CD4-positive, alpha-beta T cell (primary cell): ENCODE measurements at regions not wholly inside any gene's neighbourhood (a gene's known extent, or its start where the extent isn't known, plus 50 kb on each side); places are given as distances from the start of the nearest gene placed in this dataset.

ENCODE experiments used
- ATAC-seq: fragments of 200-7000 bp; cut with Tn5 transposase; one replicate; pipeline ENCODE4 v1.10.0; 2022; ENCODE audit warnings: mild to moderate bottlenecking; ENCODE audit not compliant: poor library complexity
- CTCF ChIA-PET: fragments of 350-600 bp; sonication (Branson Sonifier 250); formaldehyde crosslinking; loops from one replicate; lab custom pipeline; 2021; ENCODE audit warnings: antibody characterized with exemption, inconsistent platforms; lab: Charles Lee
- POLR2A ChIA-PET: fragments of 350-600 bp; sonication (Branson Sonifier 250); formaldehyde crosslinking; loops from one replicate; lab custom pipeline; 2021; ENCODE audit warnings: antibody characterized with exemption, inconsistent platforms; lab: Charles Lee
- DNase-seq, 14 experiments: peaks; one replicate each; pipeline ENCODE4 v3.0.0-alpha.2; 2013 to 2020; ENCODE audit warnings: mixed read lengths in 2 of 14
- H3K27ac ChIP-seq, 2 donors: one replicate each; pipeline versions ENCODE4 v1.5.1 to v1.7.0; 2013; ENCODE audit warnings: low read length in 2 of 2, low read depth in 1 of 2, mild to moderate bottlenecking in 1 of 2
- H3K27me3 ChIP-seq, 2 experiments: 1 replicate in 1 of 2; 2 replicates in 1 of 2; pipeline versions ENCODE4 v1.6.1 to v1.7.0; 2013; ENCODE audit warnings: low read length in 2 of 2, control low read depth in 1 of 2, mild to moderate bottlenecking in 1 of 2, moderate library complexity in 1 of 2; ENCODE audit not compliant: insufficient read depth in 2 of 2, control insufficient read depth in 1 of 2
- H3K36me3 ChIP-seq: one replicate; pipeline ENCODE4 v1.6.1; 2013; ENCODE audit warnings: low read length, control low read depth; ENCODE audit not compliant: insufficient read depth
- H3K4me1 ChIP-seq: one replicate; pipeline ENCODE4 v1.6.1; 2013; ENCODE audit warnings: low read length, control low read depth; ENCODE audit not compliant: insufficient read depth
- H3K4me3 ChIP-seq: one replicate; pipeline ENCODE4 v1.5.1; 2013; ENCODE audit warnings: mild to moderate bottlenecking, low read length, moderate library complexity
- H3K9me3 ChIP-seq, 2 experiments: 1 replicate in 1 of 2; 2 replicates in 1 of 2; pipeline versions ENCODE4 v1.6.1 to v1.7.0; 2013; ENCODE audit warnings: low read length in 2 of 2, mild to moderate bottlenecking in 2 of 2, control low read depth in 1 of 2, moderate library complexity in 1 of 2; ENCODE audit not compliant: control insufficient read depth in 1 of 2, insufficient read depth in 1 of 2
- H3K27ac Mint-ChIP-seq: one replicate; pipeline ENCODE4 v1.8.0; 2020; ENCODE audit warnings: mixed read lengths
- H3K27me3 Mint-ChIP-seq: one replicate; pipeline ENCODE4 v1.8.0; 2021; ENCODE audit warnings: mixed read lengths
- H3K36me3 Mint-ChIP-seq: one replicate; pipeline ENCODE4 v1.8.0; 2021; ENCODE audit warnings: low read depth, mixed read lengths
- H3K4me1 Mint-ChIP-seq: one replicate; pipeline ENCODE4 v1.8.0; 2021; ENCODE audit warnings: low read depth, mixed read lengths
- H3K4me3 Mint-ChIP-seq: one replicate; pipeline ENCODE4 v1.8.0; 2020; ENCODE audit warnings: mild to moderate bottlenecking, mixed read lengths
- H3K9me3 Mint-ChIP-seq: one replicate; pipeline ENCODE4 v1.8.0; 2020; ENCODE audit warnings: mixed read lengths
- CTCF ChIP-seq: fragments of 200-600 bp; IDR thresholded peaks from one replicate; pipeline ENCODE4 v1.8.0; 2022; ENCODE audit warnings: antibody characterized with exemption, mild to moderate bottlenecking
- intact Hi-C, 2 experiments: fragments of 100-400 bp; cut with DNase I in 1 of 2; cut with micrococcal nuclease in 1 of 2; formaldehyde crosslinking; loops; one replicate each; pipeline versions ENCODE4 v1.15.1 to v1.9.0; 2023 to 2025; cut with DNase I, micrococcal nuclease

DNA sequence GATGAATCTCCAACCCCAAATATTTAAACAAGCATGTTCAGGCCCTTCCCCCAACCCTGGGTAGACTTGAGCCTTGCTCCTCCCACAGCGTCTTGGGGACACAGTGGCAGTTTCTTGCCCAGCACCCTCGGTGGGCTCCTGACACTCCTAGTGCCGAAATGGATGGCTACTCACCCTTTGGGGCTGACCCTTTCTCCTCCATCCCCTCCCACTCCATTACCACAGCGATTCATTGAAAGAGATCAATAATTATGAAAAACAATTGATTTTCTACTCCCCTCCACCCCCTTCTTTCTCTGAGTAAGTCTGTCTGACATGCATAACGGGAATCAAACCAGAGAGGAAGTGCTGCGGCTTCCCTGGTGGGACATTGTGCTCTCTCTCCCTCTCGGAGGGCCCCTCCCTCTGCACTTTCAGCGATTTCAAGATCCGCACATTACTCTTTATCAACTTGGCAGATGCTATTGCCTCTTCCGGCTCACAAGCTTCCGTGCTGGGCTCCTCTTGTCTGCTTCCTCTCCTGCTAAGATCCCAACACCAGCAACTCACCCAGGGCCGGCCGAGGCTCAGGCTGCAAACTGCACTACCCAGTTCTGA is 79.0 kb upstream of the PLXNA4 start:
- Mint-ChIP-seq H3K4me1 (peaks cover 43% of the 10 kb centered on the region), H3K27me3 (no peaks in the 10 kb centered on the region), H3K4me3 (peak overlapping the region; percentile 85), H3K36me3 (no peaks in the 10 kb centered on the region), H3K27ac (peak overlapping the region; percentile 53), H3K9me3 (no peaks in the 10 kb centered on the region)
- H3K4me1 ChIP-seq, result peaks cover 21% of the 10 kb centered on the region
- ChIA-PET CTCF (no interaction called here), POLR2A (interaction anchor here (1.0 to 1.2 kb wide), 2 partner anchors 11 to 427 kb away, joined by 3 to 6 read pairs; partner anchors contain the start of gene CHCHD3)
- no peaks in the 10 kb centered on the region for H3K36me3 ChIP-seq
- H3K27me3 ChIP-seq, result no peaks in the 10 kb centered on the region
- peak; percentile 89 for ATAC-seq
- peak overlapping the region in 1 of 2 donors; percentile 35 for H3K27ac ChIP-seq
- H3K4me3 ChIP-seq, result peak overlapping the region; percentile 32
- H3K9me3 ChIP-seq, result no peaks in the 10 kb centered on the region
- peak; percentile 2 to 79 (median 45) for DNase-seq
- no peak for TF ChIP-seq CTCF
- intact Hi-C loops, result loop anchor here (5.0 to 10.0 kb wide), 3 partner anchors 117 to 430 kb away; partner anchors contain the start of gene CHCHD3 (in 1 of the 2)

DNA sequence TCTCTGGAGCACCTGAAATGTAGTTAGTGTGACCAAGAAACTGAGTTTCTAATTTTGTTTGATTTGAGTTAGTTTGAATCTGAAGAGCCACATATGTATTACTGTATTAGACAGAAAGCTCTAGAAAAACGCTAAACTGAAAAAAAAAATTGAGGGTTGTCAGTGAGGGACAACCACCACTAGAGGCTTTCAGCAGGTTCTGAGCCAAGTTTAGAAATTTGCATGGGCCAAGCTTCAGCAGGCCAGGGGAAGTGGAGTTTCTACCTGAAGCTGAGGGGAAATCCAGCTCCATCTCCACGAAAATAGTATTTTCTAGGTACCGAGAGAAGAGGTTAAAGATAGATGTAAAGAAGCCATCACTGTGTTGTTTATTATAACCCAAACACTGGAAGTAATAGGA is 77.9 kb upstream of the PLXNA4 start:
- ATAC-seq (peak; percentile 33), DNase-seq (peak in 3 of 14 experiments; percentile 27 to 35 (median 34))
- Mint-ChIP-seq H3K9me3 (no peaks in the 10 kb centered on the region), H3K27ac (peak overlapping the region; percentile 16), H3K4me1 (peaks cover 43% of the 10 kb centered on the region), H3K27me3 (no peaks in the 10 kb centered on the region), H3K4me3 (peak overlapping the region; percentile 82), H3K36me3 (no peaks in the 10 kb centered on the region)
- no peak overlapping the region for H3K27ac ChIP-seq
- intact Hi-C loops, result loop anchor here (10.0 kb wide), 2 partner anchors 121 to 431 kb away; partner anchors contain the start of gene CHCHD3 (in 1 of the 2)
- no peaks in the 10 kb centered on the region for H3K27me3 ChIP-seq
- peaks cover 21% of the 10 kb centered on the region for H3K4me1 ChIP-seq
- TF ChIP-seq CTCF, result peak; percentile 9
- ChIA-PET CTCF (interaction anchor here (1.1 kb wide), 1 partner anchor 12 kb away, joined by 3 read pairs; no protein-coding TSS in a partner anchor), POLR2A (no interaction called here)
- H3K9me3 ChIP-seq, result no peaks in the 10 kb centered on the region
- H3K36me3 ChIP-seq, result no peaks in the 10 kb centered on the region
- no peak overlapping the region for H3K4me3 ChIP-seq

DNA sequence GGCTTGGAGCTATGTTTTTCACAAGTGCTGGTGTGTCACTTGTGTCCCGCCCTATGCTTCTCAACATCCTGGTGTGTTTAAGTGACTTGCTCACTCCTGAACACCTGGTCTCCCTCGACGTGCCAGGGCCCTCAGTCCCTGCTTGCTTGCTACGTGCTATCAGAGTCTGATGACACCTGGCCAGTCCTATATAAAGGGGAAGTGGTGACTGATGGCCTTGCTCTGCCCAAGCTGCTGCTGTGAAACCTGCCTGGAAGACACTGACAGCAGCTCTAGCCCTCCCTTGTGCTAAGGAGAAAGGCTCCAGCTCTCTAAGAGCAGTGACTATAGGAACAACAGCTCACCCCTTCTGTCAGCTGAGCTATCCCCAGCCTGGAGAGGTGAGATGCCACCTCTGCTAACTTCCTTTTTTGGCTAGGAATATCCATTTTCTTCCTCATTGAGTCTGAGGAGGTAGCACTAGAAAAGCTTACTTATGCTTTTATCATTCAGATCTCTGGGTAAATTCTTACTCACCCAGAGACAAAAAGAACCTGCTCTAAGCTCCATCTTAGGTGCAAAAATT is 77.2 kb upstream of the PLXNA4 start:
- H3K4me1 Mint-ChIP-seq, result peaks cover 42% of the 10 kb centered on the region
- no peaks in the 10 kb centered on the region for H3K36me3 ChIP-seq
- no peaks in the 10 kb centered on the region for H3K9me3 Mint-ChIP-seq
- no peaks in the 10 kb centered on the region for H3K9me3 ChIP-seq
- H3K27ac Mint-ChIP-seq, result no peak overlapping the region
- no peak for TF ChIP-seq CTCF
- ATAC-seq (no peak), DNase-seq (peak in 2 of 14 experiments; percentile 10 to 20)
- intact Hi-C loops, result loop anchor here (10.0 kb wide), 2 partner anchors 121 to 431 kb away; partner anchors contain the start of gene CHCHD3 (in 1 of the 2)
- no peak overlapping the region for H3K27ac ChIP-seq
- peaks cover 21% of the 10 kb centered on the region for H3K4me1 ChIP-seq
- POLR2A ChIA-PET, result no interaction called here
- no peak overlapping the region for H3K4me3 ChIP-seq
- H3K4me3 Mint-ChIP-seq, result no peak overlapping the region
- H3K27me3 Mint-ChIP-seq, result no peaks in the 10 kb centered on the region
- CTCF ChIA-PET, result interaction anchor here (1.1 kb wide), 1 partner anchor 13 kb away, joined by 3 read pairs; no protein-coding TSS in a partner anchor
- no peaks in the 10 kb centered on the region for H3K27me3 ChIP-seq
- no peaks in the 10 kb centered on the region for H3K36me3 Mint-ChIP-seq
